Spleen (tissue), 7 donors: ENCODE measurements at regions not wholly inside any gene's neighbourhood (a gene's known extent, or its start where the extent isn't known, plus 50 kb on each side); places are given as distances from the start of the nearest gene placed in this dataset.

Experiments used
- CTCF ChIP-seq, 11 experiments: fragments of 200-600 bp in 7 of 11; fragments of 450-650 bp in 4 of 11; sonication (generic) in 4 of 11; IDR thresholded peaks in 8 of 11; conservative IDR thresholded peaks in 3 of 11; 1 replicate in 7 of 11; 2 replicates in 4 of 11; pipeline versions ENCODE4 v1.4.0 to v1.8.0; 2016 to 2021; ENCODE audit warnings: antibody characterized with exemption in 11 of 11, inconsistent platforms in 4 of 11, mild to moderate bottlenecking in 1 of 11
- POLR2A ChIP-seq, 3 donors: fragments of 450-650 bp; IDR thresholded peaks; one replicate each; pipeline ENCODE4 v1.5.1; 2017; ENCODE audit warnings: antibody characterized with exemption in 3 of 3, mild to moderate bottlenecking in 1 of 3
- POLR2AphosphoS5 ChIP-seq, 3 donors: sonication (generic); formaldehyde crosslinking; IDR thresholded peaks; one replicate each; pipeline ENCODE4 v1.5.1; 2017; ENCODE audit warnings: antibody characterized with exemption in 3 of 3
- donor health status: DM: no; HTN: no; CAD: no; lungs with moderate emphysema.
- donor health status: DM: no; HTN: no; CAD: no.
- donor health status: DM: no; HTN: no; CAD: no.

DNA sequence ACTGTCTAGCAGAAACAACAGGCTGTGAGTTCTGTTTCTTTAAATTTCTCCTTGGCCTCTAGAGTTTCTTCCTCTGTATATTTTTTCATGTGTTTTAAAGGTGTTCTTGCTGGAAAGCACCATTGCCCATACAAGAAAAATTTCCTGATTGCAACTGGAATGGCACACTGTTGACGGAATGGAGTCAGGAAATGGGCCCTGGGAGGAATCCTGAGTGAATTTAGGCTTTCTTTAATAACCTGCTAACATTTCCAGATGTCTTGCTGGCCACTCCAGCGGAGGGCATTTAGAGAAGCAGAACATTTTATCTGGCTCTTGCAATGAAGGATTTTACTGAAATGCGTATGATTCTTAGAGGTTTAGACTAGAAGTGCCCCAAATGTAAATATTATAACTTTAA lies 736.3 kb downstream of the TAF11L14 start:
- TF ChIP-seq CTCF (IDR thresholded peaks at IDR 0.05 in 8 of 11, conservative IDR thresholded peaks at IDR 0.05 in 3 of 11) (no peak), POLR2AphosphoS5 (IDR thresholded peaks at IDR 0.05) (no peak), POLR2A (IDR thresholded peaks at IDR 0.05) (no peak)
